Transverse colon (tissue), 4 donors: ENCODE measurements at regions not wholly inside any gene's neighbourhood (a gene's known extent, or its start where the extent isn't known, plus 50 kb on each side); places are given as distances from the start of the nearest gene placed in this dataset.

Experiments used
- CTCF ChIP-seq, 5 experiments: fragments of 200-600 bp in 3 of 5; fragments of 450-650 bp in 2 of 5; sonication (generic) in 3 of 5; IDR thresholded peaks; 1 replicate in 2 of 5; 2 replicates in 3 of 5; pipeline ENCODE4 v1.5.1; 2016 to 2017; ENCODE audit warnings: antibody characterized with exemption in 5 of 5, inconsistent platforms in 3 of 5, mild to moderate bottlenecking in 2 of 5, moderate library complexity in 1 of 5
- EP300 ChIP-seq: sonication (generic); formaldehyde crosslinking; IDR thresholded peaks from one replicate; pipeline ENCODE4 v1.6.1; 2017; ENCODE audit warnings: antibody characterized with exemption, low read depth
- POLR2A ChIP-seq: fragments of 450-650 bp; IDR thresholded peaks from one replicate; pipeline ENCODE4 v1.6.1; 2016; ENCODE audit warnings: antibody characterized with exemption, mild to moderate bottlenecking, moderate library complexity
- POLR2AphosphoS5 ChIP-seq, 3 donors: sonication (generic); formaldehyde crosslinking; IDR thresholded peaks; one replicate each; pipeline ENCODE4 v1.6.1; 2016; ENCODE audit warnings: antibody characterized with exemption in 3 of 3

DNA sequence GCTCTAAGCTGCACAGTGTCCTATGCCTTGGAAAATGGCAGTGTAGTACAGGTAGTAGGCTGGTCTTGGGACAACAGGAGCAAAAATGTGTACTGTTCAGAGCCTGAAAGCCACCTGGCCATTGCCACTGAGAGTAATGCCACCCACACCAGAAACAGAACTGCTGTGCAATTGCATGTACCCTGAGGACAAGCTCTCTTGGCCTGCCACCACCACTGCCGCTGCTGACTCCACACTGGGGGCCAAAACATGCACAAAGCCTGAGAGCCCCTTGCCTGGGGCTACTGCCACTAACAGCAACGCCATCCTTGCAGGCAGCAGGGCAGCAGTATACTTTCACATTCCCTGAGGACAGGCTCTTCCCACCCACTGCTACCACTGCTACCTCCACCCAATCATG lies 251.9 kb upstream of the CDH12 start:
- TF ChIP-seq CTCF (IDR thresholded peaks at IDR 0.05) (no peak), POLR2AphosphoS5 (IDR thresholded peaks at IDR 0.05) (no peak), EP300 (no peak), POLR2A (no peak)
